Type B pancreatic cell (in vitro differentiated cells): ENCODE measurements at regions not wholly inside any gene's neighbourhood (a gene's known extent, or its start where the extent isn't known, plus 50 kb on each side); places are given as distances from the start of the nearest gene placed in this dataset.

Experiments
- DNase-seq: peaks from one replicate; pipeline ENCODE4 v3.0.0; 2021; ENCODE audit warnings: mixed read lengths; ENCODE audit not compliant: unreplicated experiment; ENCODE audit errors: extremely low spot score
- H3K27ac Mint-ChIP-seq: 2 replicates; pipeline ENCODE4 v1.8.0; 2021; ENCODE audit warnings: mild to moderate bottlenecking, mixed read lengths
- H3K27me3 Mint-ChIP-seq: 2 replicates; pipeline ENCODE4 v1.8.0; 2021; ENCODE audit warnings: mixed read lengths
- H3K36me3 Mint-ChIP-seq: 2 replicates; pipeline ENCODE4 v1.8.0; 2021; ENCODE audit warnings: mixed read lengths
- H3K4me1 Mint-ChIP-seq: one replicate; pipeline ENCODE4 v1.8.0; 2021; ENCODE audit warnings: mixed read lengths; ENCODE audit not compliant: unreplicated experiment
- H3K4me3 Mint-ChIP-seq: 2 replicates; pipeline ENCODE4 v1.8.0; 2021; ENCODE audit warnings: mild to moderate bottlenecking, mixed read lengths
- H3K9me3 Mint-ChIP-seq: 2 replicates; pipeline ENCODE4 v1.8.0; 2021; ENCODE audit warnings: mixed read lengths
- CTCF ChIP-seq: fragments of 200-600 bp; sonication (generic); conservative IDR thresholded peaks from 2 replicates; pipeline ENCODE4 v1.5.0; 2021; ENCODE audit warnings: antibody characterized with exemption, mild to moderate bottlenecking

GRCh38 chr4:57490520-57491255 lies 380.5 kb upstream of the IGFBP7 start:
- Mint-ChIP-seq H3K27ac (no peak overlapping the region), H3K36me3 (peaks cover 3% of the 10 kb centered on the region), H3K9me3 (no peaks in the 10 kb centered on the region), H3K4me1 (no peaks in the 10 kb centered on the region), H3K27me3 (no peaks in the 10 kb centered on the region), H3K4me3 (no peak overlapping the region)
- DNase-seq, result no peak
- no peak for TF ChIP-seq CTCF

GRCh38 chr4:57488366-57489162 lies 378.4 kb upstream of the IGFBP7 start:
- H3K36me3 Mint-ChIP-seq, result peaks cover 3% of the 10 kb centered on the region
- TF ChIP-seq CTCF, result no peak
- no peaks in the 10 kb centered on the region for H3K4me1 Mint-ChIP-seq
- no peaks in the 10 kb centered on the region for H3K9me3 Mint-ChIP-seq
- H3K27ac Mint-ChIP-seq, result no peak overlapping the region
- H3K4me3 Mint-ChIP-seq, result no peak overlapping the region
- H3K27me3 Mint-ChIP-seq, result no peaks in the 10 kb centered on the region
- DNase-seq, result no peak

- Mint-ChIP-seq H3K36me3 (no peaks in the 10 kb centered on the region), H3K4me1 (no peaks in the 10 kb centered on the region), H3K27ac (no peak overlapping the region), H3K4me3 (no peak overlapping the region), H3K9me3 (no peaks in the 10 kb centered on the region), H3K27me3 (no peaks in the 10 kb centered on the region)
- no peak for TF ChIP-seq CTCF
- no peak for DNase-seq
These were observed 365.2 kb upstream of the IGFBP7 start for GRCh38 chr4:57475424-57475823.

GRCh38 chr4:57465321-57466056 lies 355.3 kb upstream of the IGFBP7 start:
- Mint-ChIP-seq H3K36me3 (no peaks in the 10 kb centered on the region), H3K27ac (no peak overlapping the region), H3K27me3 (no peaks in the 10 kb centered on the region), H3K9me3 (peaks cover 4% of the 10 kb centered on the region), H3K4me3 (no peak overlapping the region), H3K4me1 (no peaks in the 10 kb centered on the region)
- no peak for DNase-seq
- no peak for TF ChIP-seq CTCF

- no peak for TF ChIP-seq CTCF
- Mint-ChIP-seq H3K36me3 (no peaks in the 10 kb centered on the region), H3K4me1 (no peaks in the 10 kb centered on the region), H3K9me3 (peaks cover 4% of the 10 kb centered on the region), H3K27ac (no peak overlapping the region), H3K4me3 (no peak overlapping the region), H3K27me3 (no peaks in the 10 kb centered on the region)
- DNase-seq, result no peak
These were observed 352.7 kb upstream of the IGFBP7 start for GRCh38 chr4:57462843-57463242.
